HepG2 (cell line): ENCODE measurements at regions not wholly inside any gene's neighbourhood (a gene's known extent, or its start where the extent isn't known, plus 50 kb on each side); places are given as distances from the start of the nearest gene placed in this dataset.

Experiments used
- ATAC-seq: fragments of 200-7000 bp; cut with Tn5 transposase; 3 replicates; pipeline ENCODE4 v1.9.1; 2020; ENCODE audit warnings: mild to moderate bottlenecking, moderate library complexity
- BruUV-seq: library from RNA; stranded (reverse); fragments of 400-500 nt; replicated peaks from 2 replicates; lab custom pipeline; 2021; lab: Mats Ljungman, UMichigan
- CTCF ChIA-PET: fragments of 300-600 bp; formaldehyde crosslinking; extraction: SDS; loops from one replicate; lab custom pipeline; 2021; ENCODE audit warnings: low total read pairs, inconsistent platforms, low intra/inter-chr PET ratio; lab: Yijun Ruan, JAX
- POLR2A ChIA-PET: fragments of 350-600 bp; sonication (Branson Sonifier 250); formaldehyde crosslinking; loops from one replicate; lab custom pipeline; 2020; ENCODE audit warnings: antibody characterized with exemption, inconsistent platforms; lab: Yijun Ruan, JAX
- DNase-seq: peaks from one replicate; pipeline ENCODE4 v3.0.0-alpha.2; 2015; ENCODE audit warnings: low spot score
- FAIRE-seq: peaks from 3 replicates; lab custom pipeline; 2011; peaks lifted over from hg19 to GRCh38; lab: Jason Lieb, UNC
- H2AFZ ChIP-seq: one replicate; pipeline ENCODE4 v1.6.1; 2011; ENCODE audit warnings: low read length, inconsistent platforms
- H3K27ac ChIP-seq: fragments of 300-600 bp; 3 replicates; pipeline ENCODE4 v1.8.0; 2011; ENCODE audit warnings: mixed run types, mild to moderate bottlenecking, mixed read lengths, low read length, inconsistent platforms; ENCODE audit not compliant: insufficient read depth; ENCODE audit errors: extremely low read length
- H3K27me3 ChIP-seq, 2 experiments: fragments of 200-600 bp in 1 of 2; 2 replicates in 1 of 2; 3 replicates in 1 of 2; pipeline versions ENCODE4 v1.6.0 to v1.8.0; 2011; ENCODE audit warnings: low read length in 2 of 2, mild to moderate bottlenecking in 2 of 2, moderate library complexity in 2 of 2, inconsistent platforms in 1 of 2; ENCODE audit not compliant: insufficient read depth in 2 of 2, control insufficient read depth in 1 of 2
- H3K36me3 ChIP-seq, 2 experiments: fragments of 200-600 bp in 1 of 2; replicated peaks in 1 of 2; 2 replicates in 1 of 2; 3 replicates in 1 of 2; pipeline versions ENCODE4 v1.5.1 to v1.8.0; 2011; ENCODE audit warnings: low read length in 2 of 2, inconsistent platforms in 1 of 2; ENCODE audit not compliant: insufficient read depth in 2 of 2, control insufficient read depth in 1 of 2
- H3K4me1 ChIP-seq: 2 replicates; pipeline ENCODE4 v1.5.1; 2012; ENCODE audit warnings: low read length, inconsistent platforms; ENCODE audit not compliant: insufficient read depth
- H3K4me2 ChIP-seq: 2 replicates; pipeline ENCODE4 v1.6.0; 2011; ENCODE audit warnings: low read depth, low read length, inconsistent platforms
- H3K4me3 ChIP-seq, 3 experiments: fragments of 200-600 bp in 1 of 3; sonication (generic), shearing (Covaris generic) in 1 of 3; replicated peaks in 1 of 3; 2 replicates each; pipeline ENCODE4 v1.5.1; 2011 to 2016; ENCODE audit warnings: low read length in 3 of 3, inconsistent platforms in 2 of 3, low read depth in 2 of 3, mild to moderate bottlenecking in 2 of 3, control low read depth in 1 of 3, mixed read lengths in 1 of 3; ENCODE audit not compliant: insufficient read depth in 1 of 3
- H3K79me2 ChIP-seq: one replicate; pipeline ENCODE4 v1.6.1; 2011; ENCODE audit warnings: low read length, inconsistent platforms; ENCODE audit not compliant: insufficient read depth
- H3K9ac ChIP-seq: 2 replicates; pipeline ENCODE4 v1.6.0; 2011; ENCODE audit warnings: mild to moderate bottlenecking, low read depth, low read length, inconsistent platforms; ENCODE audit not compliant: insufficient read depth
- H3K9me3 ChIP-seq: 2 replicates; pipeline ENCODE4 v1.5.1; 2012; ENCODE audit warnings: mild to moderate bottlenecking, low read length
- H4K20me1 ChIP-seq: 2 replicates; pipeline ENCODE4 v1.6.0; 2011; ENCODE audit warnings: inconsistent platforms, mild to moderate bottlenecking, low read length, moderate library complexity; ENCODE audit not compliant: insufficient read depth
- CCDC6 ChIP-seq: sonication (generic); formaldehyde crosslinking; IDR thresholded peaks from 2 replicates; pipeline ENCODE4 v1.8.1; 2022; ENCODE audit warnings: mild to moderate bottlenecking, missing genetic modification reagents, moderate library complexity
- NAIF1 ChIP-seq: sonication (generic); formaldehyde crosslinking; IDR thresholded peaks from 2 replicates; pipeline ENCODE4 v1.5.0; 2020; ENCODE audit warnings: mild to moderate bottlenecking, missing genetic modification reagents, borderline replicate concordance
- ZNF746 ChIP-seq: sonication (generic); formaldehyde crosslinking; IDR thresholded peaks from 2 replicates; pipeline ENCODE4 v1.8.0; 2022; ENCODE audit warnings: mild to moderate bottlenecking, missing genetic modification reagents
- ZNF878 ChIP-seq: sonication (generic); formaldehyde crosslinking; IDR thresholded peaks from 2 replicates; pipeline ENCODE4 v1.8.1; 2023; ENCODE audit warnings: mild to moderate bottlenecking, missing genetic modification reagents, moderate library complexity
- WGBS: methylation state at CpG from one replicate; pipeline ENCODE4 v1.1.6; 2017; ENCODE audit warnings: low lambda C conversion rate; 5-methylcytosine and 5-hydroxymethylcytosine counted together
- in situ Hi-C: cut with HindIII; loops from 2 replicates; pipeline ENCODE4 v1.10.0; 2017; ENCODE audit warnings: low pct_unique_long_range_greater_than_20kb; ENCODE audit not compliant: extremely low pct_ligation_motif_present
- intact Hi-C: fragments of 100-400 bp; cut with micrococcal nuclease; formaldehyde crosslinking; loops from one replicate; pipeline ENCODE4 v1.10.0; 2022; ENCODE audit not compliant: unreplicated experiment

- Histone ChIP-seq H3K9me3 (no peaks in the 10 kb centered on the region), H3K27me3 (0 out of 5 replicates have a peak, but pooled peaks cover 0 to 2% of the 10 kb centered on the region in 2 experiments), H3K36me3 (no peaks in the 10 kb centered on the region), H3K4me3 (no peak overlapping the region), H4K20me1 (no peaks in the 10 kb centered on the region), H3K27ac (no peak overlapping the region), H3K4me1 (no peaks in the 10 kb centered on the region), H3K4me2 (no peak overlapping the region), H3K9ac (no peak overlapping the region), H3K79me2 (no peaks in the 10 kb centered on the region), H2AFZ (no peak overlapping the region)
- CTCF ChIA-PET: no interaction called here
- FAIRE-seq (no peak), ATAC-seq (no peak), DNase-seq (no peak)
- no TSS peak for BruUV-seq
- POLR2A ChIA-PET: no interaction called here
- no peak for TF ChIP-seq ZNF746 (CRISPR knock-in tag)
- intact Hi-C loops (loop anchor here (5.0 to 10.0 kb wide), 2 partner anchors 138 to 996 kb away; no protein-coding TSS in a partner anchor), in situ Hi-C loops (loop anchor here (25.0 kb wide), 1 partner anchor 813 kb away; no protein-coding TSS in a partner anchor)
- WGBS: 33% methylated on average over 2 of the region's 2 CpGs
Observed at GRCh38 chr4:146098978-146099377, 76.5 kb upstream of the LSM6 start.

GRCh38 chr4:146098397-146098796 is 77.1 kb upstream of the LSM6 start:
- no peak overlapping the region for H3K9ac ChIP-seq
- CTCF ChIA-PET: no interaction called here
- H3K9me3 ChIP-seq: no peaks in the 10 kb centered on the region
- H3K27me3 ChIP-seq: 0 out of 5 replicates have a peak, but pooled peaks cover 0 to 2% of the 10 kb centered on the region in 2 experiments
- BruUV-seq: no TSS peak
- ATAC-seq: no peak
- POLR2A ChIA-PET: no interaction called here
- H3K79me2 ChIP-seq: no peaks in the 10 kb centered on the region
- no peak for TF ChIP-seq CCDC6 (CRISPR knock-in tag)
- TF ChIP-seq ZNF878 (CRISPR knock-in tag): no peak
- TF ChIP-seq NAIF1 (CRISPR knock-in tag): no peak
- no peak for DNase-seq
- FAIRE-seq: no peak
- H3K36me3 ChIP-seq: no peaks in the 10 kb centered on the region
- H3K4me1 ChIP-seq: no peaks in the 10 kb centered on the region
- no peak overlapping the region for H3K4me3 ChIP-seq
- intact Hi-C loops (loop anchor here (5.0 to 10.0 kb wide), 2 partner anchors 139 to 996 kb away; no protein-coding TSS in a partner anchor), in situ Hi-C loops (loop anchor here (25.0 kb wide), 1 partner anchor 814 kb away; no protein-coding TSS in a partner anchor)
- 12% methylated on average over 1 of the region's 1 CpG for WGBS
- no peak overlapping the region for H2AFZ ChIP-seq
- H3K4me2 ChIP-seq: no peak overlapping the region
- no peak overlapping the region for H3K27ac ChIP-seq
- H4K20me1 ChIP-seq: no peaks in the 10 kb centered on the region
